WTC11 (cell line): ENCODE measurements at regions not wholly inside any gene's neighbourhood (a gene's known extent, or its start where the extent isn't known, plus 50 kb on each side); places are given as distances from the start of the nearest gene placed in this dataset.

Experiments
- ATAC-seq: fragments of 200-7000 bp; cut with Tn5 transposase; 2 replicates; pipeline ENCODE4 v1.10.0; 2021; ENCODE audit warnings: mild to moderate bottlenecking, moderate library complexity
- CTCF ChIA-PET: fragments of 300-600 bp; sonication (Branson Sonifier 250); formaldehyde crosslinking; loops from one replicate; lab custom pipeline; 2021; ENCODE audit warnings: antibody characterized with exemption; lab: Charles Lee
- POLR2A ChIA-PET: fragments of 350-600 bp; sonication (Branson Sonifier 250); formaldehyde crosslinking; loops from one replicate; lab custom pipeline; 2021; ENCODE audit warnings: antibody characterized with exemption; lab: Charles Lee
- DNase-seq: peaks from one replicate; pipeline ENCODE4 v3.0.0; 2021; ENCODE audit warnings: low spot score
- H3K27ac Mint-ChIP-seq: 2 replicates; pipeline ENCODE4 v1.8.0; 2021; ENCODE audit warnings: mixed read lengths
- H3K27me3 Mint-ChIP-seq: 2 replicates; pipeline ENCODE4 v1.8.0; 2021; ENCODE audit warnings: low read depth, mild to moderate bottlenecking, moderate library complexity, mixed read lengths
- H3K36me3 Mint-ChIP-seq: 2 replicates; pipeline ENCODE4 v1.8.0; 2021; ENCODE audit warnings: mixed read lengths
- H3K4me1 Mint-ChIP-seq: 2 replicates; pipeline ENCODE4 v1.8.0; 2022; ENCODE audit warnings: mixed read lengths
- H3K4me3 Mint-ChIP-seq: 2 replicates; pipeline ENCODE4 v1.8.0; 2021; ENCODE audit warnings: mild to moderate bottlenecking, moderate library complexity, mixed read lengths
- H3K9me3 Mint-ChIP-seq: 2 replicates; pipeline ENCODE4 v1.8.0; 2021; ENCODE audit warnings: mixed read lengths
- CBFB ChIP-seq: sonication (generic); formaldehyde crosslinking; IDR thresholded peaks from 2 replicates; pipeline ENCODE4 v1.8.1; 2022; ENCODE audit warnings: mild to moderate bottlenecking, low read depth, missing genetic modification reagents
- CREM ChIP-seq: sonication (generic); formaldehyde crosslinking; IDR thresholded peaks from 2 replicates; pipeline ENCODE4 v1.8.1; 2022; ENCODE audit warnings: mild to moderate bottlenecking, missing genetic modification reagents, moderate library complexity
- ESRRA ChIP-seq: sonication (generic); formaldehyde crosslinking; IDR thresholded peaks from 2 replicates; pipeline ENCODE4 v1.8.1; 2022; ENCODE audit warnings: mild to moderate bottlenecking, missing genetic modification reagents, borderline replicate concordance
- JUN ChIP-seq: sonication (generic); formaldehyde crosslinking; IDR thresholded peaks from 2 replicates; pipeline ENCODE4 v1.8.0; 2023; ENCODE audit warnings: mild to moderate bottlenecking, missing genetic modification reagents
- NR3C1 ChIP-seq: sonication (generic); formaldehyde crosslinking; conservative IDR thresholded peaks from 2 replicates; pipeline ENCODE4 v1.8.1; 2023; ENCODE audit warnings: low read depth, mild to moderate bottlenecking, missing genetic modification reagents
- OVOL2 ChIP-seq: fragments of 250-450 bp; sonication (Bioruptor Pico); IDR thresholded peaks from 2 replicates; pipeline ENCODE4 v1.9.0; 2021; ENCODE audit warnings: mild to moderate bottlenecking, borderline replicate concordance
- PRRX2 ChIP-seq: fragments of 250-450 bp; sonication (Bioruptor Pico); IDR thresholded peaks from 2 replicates; pipeline ENCODE4 v1.8.0; 2021; ENCODE audit warnings: mild to moderate bottlenecking
- RORB ChIP-seq: fragments of 250-450 bp; sonication (Bioruptor Pico); IDR thresholded peaks from 2 replicates; pipeline ENCODE4 v1.9.0; 2021; ENCODE audit warnings: mild to moderate bottlenecking
- SMAD3 ChIP-seq: sonication (generic); formaldehyde crosslinking; IDR thresholded peaks from 2 replicates; pipeline ENCODE4 v1.8.0; 2022; ENCODE audit warnings: missing genetic modification reagents, mild to moderate bottlenecking, borderline replicate concordance
- TEAD1 ChIP-seq: sonication (generic); formaldehyde crosslinking; IDR thresholded peaks from 2 replicates; pipeline ENCODE4 v1.8.0; 2022; ENCODE audit warnings: mild to moderate bottlenecking, missing genetic modification reagents
- TP53 ChIP-seq: sonication (generic); formaldehyde crosslinking; IDR thresholded peaks from 2 replicates; pipeline ENCODE4 v1.8.1; 2023; ENCODE audit warnings: mild to moderate bottlenecking, missing genetic modification reagents
- ZNF121 ChIP-seq: sonication (generic); formaldehyde crosslinking; IDR thresholded peaks from 2 replicates; pipeline ENCODE4 v1.8.0; 2023; ENCODE audit warnings: missing genetic modification reagents
- ZNF396 ChIP-seq: fragments of 250-450 bp; sonication (Bioruptor Pico); IDR thresholded peaks from 2 replicates; pipeline ENCODE4 v1.8.0; 2021; ENCODE audit warnings: mild to moderate bottlenecking, moderate library complexity, borderline replicate concordance
- ZNF423 ChIP-seq: fragments of 250-450 bp; sonication (Bioruptor Pico); IDR thresholded peaks from 2 replicates; pipeline ENCODE4 v2.1.2; 2022; ENCODE audit warnings: mild to moderate bottlenecking, moderate library complexity
- TF ChIP-seq, protein P1 (sequence below): sonication (generic); formaldehyde crosslinking; IDR thresholded peaks from 2 replicates; pipeline ENCODE4 v1.8.1; 2023; ENCODE audit warnings: mild to moderate bottlenecking, moderate library complexity, missing genetic modification reagents
- TF ChIP-seq, protein P2 (sequence below): fragments of 250-450 bp; sonication (Bioruptor Pico); IDR thresholded peaks from 2 replicates; pipeline ENCODE4 v1.9.0; 2021; ENCODE audit warnings: mild to moderate bottlenecking
- TF ChIP-seq, protein P3 (sequence below): fragments of 200-600 bp; IDR thresholded peaks from 2 replicates; pipeline ENCODE4 v1.8.0; 2022; ENCODE audit warnings: antibody characterized with exemption
- TF ChIP-seq, protein P4 (sequence below): sonication (generic); formaldehyde crosslinking; IDR thresholded peaks from 2 replicates; pipeline ENCODE4 v1.8.0; 2022; ENCODE audit warnings: mild to moderate bottlenecking, missing genetic modification reagents
- TF ChIP-seq, protein P5 (sequence below): sonication (generic); formaldehyde crosslinking; IDR thresholded peaks from 2 replicates; pipeline ENCODE4 v1.8.1; 2023; ENCODE audit warnings: mild to moderate bottlenecking, missing genetic modification reagents, moderate library complexity
- TF ChIP-seq, protein P6 (sequence below): fragments of 250-450 bp; sonication (Bioruptor Pico); IDR thresholded peaks from 2 replicates; pipeline ENCODE4 v2.1.2; 2022; ENCODE audit warnings: mild to moderate bottlenecking, moderate library complexity

DNA sequence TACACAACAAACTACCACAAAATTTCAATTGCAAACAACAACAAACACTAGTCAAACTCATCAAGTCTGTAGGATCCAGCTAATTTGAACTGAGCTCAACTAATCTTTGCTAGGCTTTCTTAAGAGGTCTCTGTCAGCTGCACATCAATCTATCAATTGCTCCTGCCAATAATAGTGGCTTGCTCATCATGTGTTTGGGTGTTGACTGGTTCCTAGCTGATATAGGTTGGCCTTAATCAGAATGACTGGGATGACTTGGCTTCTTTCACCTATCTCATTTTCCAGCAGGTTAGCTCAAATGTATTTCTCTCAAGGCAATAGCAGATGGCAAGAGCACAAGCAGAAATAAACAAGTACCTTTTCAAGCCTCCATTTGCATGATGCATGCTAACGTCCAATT, 370.3 kb upstream of the NFE2L3 start (continued):
- TF ChIP-seq, protein P1, sequence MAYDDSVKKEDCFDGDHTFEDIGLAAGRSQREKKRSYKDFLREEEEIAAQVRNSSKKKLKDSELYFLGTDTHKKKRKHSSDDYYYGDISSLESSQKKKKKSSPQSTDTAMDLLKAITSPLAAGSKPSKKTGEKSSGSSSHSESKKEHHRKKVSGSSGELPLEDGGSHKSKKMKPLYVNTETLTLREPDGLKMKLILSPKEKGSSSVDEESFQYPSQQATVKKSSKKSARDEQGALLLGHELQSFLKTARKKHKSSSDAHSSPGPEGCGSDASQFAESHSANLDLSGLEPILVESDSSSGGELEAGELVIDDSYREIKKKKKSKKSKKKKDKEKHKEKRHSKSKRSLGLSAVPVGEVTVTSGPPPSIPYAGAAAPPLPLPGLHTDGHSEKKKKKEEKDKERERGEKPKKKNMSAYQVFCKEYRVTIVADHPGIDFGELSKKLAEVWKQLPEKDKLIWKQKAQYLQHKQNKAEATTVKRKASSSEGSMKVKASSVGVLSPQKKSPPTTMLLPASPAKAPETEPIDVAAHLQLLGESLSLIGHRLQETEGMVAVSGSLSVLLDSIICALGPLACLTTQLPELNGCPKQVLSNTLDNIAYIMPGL, result no peak
- TF ChIP-seq, protein P2, sequence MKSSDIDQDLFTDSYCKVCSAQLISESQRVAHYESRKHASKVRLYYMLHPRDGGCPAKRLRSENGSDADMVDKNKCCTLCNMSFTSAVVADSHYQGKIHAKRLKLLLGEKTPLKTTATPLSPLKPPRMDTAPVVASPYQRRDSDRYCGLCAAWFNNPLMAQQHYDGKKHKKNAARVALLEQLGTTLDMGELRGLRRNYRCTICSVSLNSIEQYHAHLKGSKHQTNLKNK (CRISPR knock-in tag), result no peak
- TF ChIP-seq SMAD3, result no peak
- TF ChIP-seq PRRX2 (CRISPR knock-in tag), result no peak
- no peak for TF ChIP-seq ESRRA (CRISPR knock-in tag)

DNA sequence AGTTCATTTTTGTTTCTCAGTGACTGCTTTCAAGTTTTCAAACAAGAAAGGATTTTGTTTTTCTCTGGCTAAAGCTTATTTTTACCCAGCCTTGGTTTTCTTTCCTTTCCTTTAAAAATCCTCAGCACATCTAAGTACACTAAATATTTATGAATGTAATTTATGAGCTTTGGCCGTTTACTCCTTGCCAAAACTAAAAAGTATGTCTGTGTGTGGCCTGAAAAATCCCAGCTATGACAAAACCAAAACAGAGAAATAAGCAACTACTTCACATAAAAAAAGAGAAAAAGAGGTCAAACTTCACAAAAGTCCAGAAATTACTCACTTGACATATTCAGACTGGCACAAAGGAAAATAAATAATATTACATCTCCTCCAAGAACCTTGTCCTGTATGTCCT, 365.1 kb upstream of the NFE2L3 start:
- DNase-seq (no peak), ATAC-seq (no peak)
- Mint-ChIP-seq H3K9me3 (peaks cover 5% of the 10 kb centered on the region), H3K4me3 (no peak overlapping the region), H3K4me1 (no peaks in the 10 kb centered on the region), H3K27me3 (no peaks in the 10 kb centered on the region), H3K27ac (no peak overlapping the region), H3K36me3 (no peaks in the 10 kb centered on the region)
- ChIA-PET CTCF (no interaction called here), POLR2A (no interaction called here)
- TF ChIP-seq NR3C1 (CRISPR knock-in tag) (no peak), OVOL2 (CRISPR knock-in tag) (no peak), RORB (CRISPR knock-in tag) (no peak)
- TF ChIP-seq, protein P3, sequence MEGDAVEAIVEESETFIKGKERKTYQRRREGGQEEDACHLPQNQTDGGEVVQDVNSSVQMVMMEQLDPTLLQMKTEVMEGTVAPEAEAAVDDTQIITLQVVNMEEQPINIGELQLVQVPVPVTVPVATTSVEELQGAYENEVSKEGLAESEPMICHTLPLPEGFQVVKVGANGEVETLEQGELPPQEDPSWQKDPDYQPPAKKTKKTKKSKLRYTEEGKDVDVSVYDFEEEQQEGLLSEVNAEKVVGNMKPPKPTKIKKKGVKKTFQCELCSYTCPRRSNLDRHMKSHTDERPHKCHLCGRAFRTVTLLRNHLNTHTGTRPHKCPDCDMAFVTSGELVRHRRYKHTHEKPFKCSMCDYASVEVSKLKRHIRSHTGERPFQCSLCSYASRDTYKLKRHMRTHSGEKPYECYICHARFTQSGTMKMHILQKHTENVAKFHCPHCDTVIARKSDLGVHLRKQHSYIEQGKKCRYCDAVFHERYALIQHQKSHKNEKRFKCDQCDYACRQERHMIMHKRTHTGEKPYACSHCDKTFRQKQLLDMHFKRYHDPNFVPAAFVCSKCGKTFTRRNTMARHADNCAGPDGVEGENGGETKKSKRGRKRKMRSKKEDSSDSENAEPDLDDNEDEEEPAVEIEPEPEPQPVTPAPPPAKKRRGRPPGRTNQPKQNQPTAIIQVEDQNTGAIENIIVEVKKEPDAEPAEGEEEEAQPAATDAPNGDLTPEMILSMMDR, result no peak

DNA sequence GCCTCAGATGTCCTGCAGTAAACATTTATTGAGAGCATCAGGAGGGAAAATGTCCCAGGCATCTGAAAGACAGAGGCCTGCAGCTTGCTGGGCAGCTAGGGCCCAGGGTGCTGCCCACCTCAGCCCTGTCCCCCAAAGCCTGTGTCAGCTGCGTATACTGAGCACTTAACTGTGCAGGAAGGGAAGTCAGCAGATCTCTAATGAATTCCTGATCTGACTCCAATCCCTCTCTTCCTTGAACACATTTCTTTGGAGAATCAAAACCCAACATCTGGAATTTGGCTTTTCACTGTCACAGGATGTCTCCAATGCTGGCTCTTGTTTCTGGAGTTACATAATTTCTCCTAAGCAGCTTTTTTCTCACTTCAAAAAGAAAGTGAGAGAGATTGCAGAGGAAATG, 364.7 kb upstream of the NFE2L3 start:
- peaks cover 5% of the 10 kb centered on the region for H3K9me3 Mint-ChIP-seq
- no peaks in the 10 kb centered on the region for H3K4me1 Mint-ChIP-seq
- no peaks in the 10 kb centered on the region for H3K36me3 Mint-ChIP-seq
- CTCF ChIA-PET, result no interaction called here
- POLR2A ChIA-PET, result no interaction called here
- no peak overlapping the region for H3K4me3 Mint-ChIP-seq
- ATAC-seq, result no peak
- DNase-seq, result no peak
- no peaks in the 10 kb centered on the region for H3K27me3 Mint-ChIP-seq
- TF ChIP-seq TEAD1 (CRISPR knock-in tag) (no peak), TP53 (CRISPR knock-in tag) (no peak), CREM (CRISPR knock-in tag) (no peak), JUN (CRISPR knock-in tag) (no peak), ZNF423 (no peak), RORB (CRISPR knock-in tag) (no peak), ZNF121 (CRISPR knock-in tag) (no peak), ZNF396 (CRISPR knock-in tag) (no peak), CBFB (no peak)
- TF ChIP-seq, protein P2 (CRISPR knock-in tag), result no peak
- TF ChIP-seq, protein P4, sequence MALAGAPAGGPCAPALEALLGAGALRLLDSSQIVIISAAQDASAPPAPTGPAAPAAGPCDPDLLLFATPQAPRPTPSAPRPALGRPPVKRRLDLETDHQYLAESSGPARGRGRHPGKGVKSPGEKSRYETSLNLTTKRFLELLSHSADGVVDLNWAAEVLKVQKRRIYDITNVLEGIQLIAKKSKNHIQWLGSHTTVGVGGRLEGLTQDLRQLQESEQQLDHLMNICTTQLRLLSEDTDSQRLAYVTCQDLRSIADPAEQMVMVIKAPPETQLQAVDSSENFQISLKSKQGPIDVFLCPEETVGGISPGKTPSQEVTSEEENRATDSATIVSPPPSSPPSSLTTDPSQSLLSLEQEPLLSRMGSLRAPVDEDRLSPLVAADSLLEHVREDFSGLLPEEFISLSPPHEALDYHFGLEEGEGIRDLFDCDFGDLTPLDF, result no peak
- TF ChIP-seq, protein P5, sequence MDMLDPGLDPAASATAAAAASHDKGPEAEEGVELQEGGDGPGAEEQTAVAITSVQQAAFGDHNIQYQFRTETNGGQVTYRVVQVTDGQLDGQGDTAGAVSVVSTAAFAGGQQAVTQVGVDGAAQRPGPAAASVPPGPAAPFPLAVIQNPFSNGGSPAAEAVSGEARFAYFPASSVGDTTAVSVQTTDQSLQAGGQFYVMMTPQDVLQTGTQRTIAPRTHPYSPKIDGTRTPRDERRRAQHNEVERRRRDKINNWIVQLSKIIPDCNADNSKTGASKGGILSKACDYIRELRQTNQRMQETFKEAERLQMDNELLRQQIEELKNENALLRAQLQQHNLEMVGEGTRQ (CRISPR knock-in tag), result no peak
- TF ChIP-seq, protein P6, sequence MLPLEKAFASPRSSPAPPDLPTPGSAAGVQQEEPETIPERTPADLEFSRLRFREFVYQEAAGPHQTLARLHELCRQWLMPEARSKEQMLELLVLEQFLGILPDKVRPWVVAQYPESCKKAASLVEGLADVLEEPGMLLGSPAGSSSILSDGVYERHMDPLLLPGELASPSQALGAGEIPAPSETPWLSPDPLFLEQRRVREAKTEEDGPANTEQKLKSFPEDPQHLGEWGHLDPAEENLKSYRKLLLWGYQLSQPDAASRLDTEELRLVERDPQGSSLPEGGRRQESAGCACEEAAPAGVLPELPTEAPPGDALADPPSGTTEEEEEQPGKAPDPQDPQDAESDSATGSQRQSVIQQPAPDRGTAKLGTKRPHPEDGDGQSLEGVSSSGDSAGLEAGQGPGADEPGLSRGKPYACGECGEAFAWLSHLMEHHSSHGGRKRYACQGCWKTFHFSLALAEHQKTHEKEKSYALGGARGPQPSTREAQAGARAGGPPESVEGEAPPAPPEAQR (CRISPR knock-in tag), result no peak
- H3K27ac Mint-ChIP-seq, result no peak overlapping the region
